Stimulated activated CD8-positive, alpha-beta memory T cell treated with anti-CD3 and anti-CD28 coated beads, Interleukin-15, amount 100 ng/mL, for 1 hour (primary cell): ENCODE measurements at regions not wholly inside any gene's neighbourhood (a gene's known extent, or its start where the extent isn't known, plus 50 kb on each side); places are given as distances from the start of the nearest gene placed in this dataset.
"Not testable (repeated sequence)": the region's sequence is repeated elsewhere in the genome, so short reads cannot be mapped to it uniquely, and the experiment has no call there.

Experiments
- DNase-seq: peaks from one replicate; pipeline ENCODE4 v3.0.0-alpha.2; 2020; ENCODE audit warnings: low read depth

GRCh38 chr1:149635290-149635899 lies 51.7 kb downstream of the PPIAL4C start:
- DNase-seq: not testable (repeated sequence)

GRCh38 chr1:149636286-149637122 lies 52.9 kb downstream of the PPIAL4C start:
- DNase-seq: peak; percentile 76

GRCh38 chr1:149638481-149638880 lies 54.8 kb downstream of the PPIAL4C start:
- not testable (repeated sequence) for DNase-seq

- DNase-seq: not testable (repeated sequence)
Measured at GRCh38 chr1:149638901-149639658, 55.4 kb downstream of the PPIAL4C start.

- DNase-seq: not testable (repeated sequence)
Measured at GRCh38 chr1:149641179-149641578, 57.5 kb downstream of the PPIAL4C start.

- DNase-seq: not testable (repeated sequence)
Measured at GRCh38 chr1:149644818-149645217, 61.2 kb downstream of the PPIAL4C start.

GRCh38 chr1:149646360-149647017 lies 62.8 kb downstream of the PPIAL4C start:
- DNase-seq: not testable (repeated sequence)

- DNase-seq: not testable (repeated sequence)
Measured at GRCh38 chr1:149647018-149647373, 63.3 kb downstream of the PPIAL4C start.

- not testable (repeated sequence) for DNase-seq
Measured at GRCh38 chr1:149657750-149658149, 74.1 kb downstream of the PPIAL4C start.

- not testable (repeated sequence) for DNase-seq
Measured at GRCh38 chr1:149658175-149658574, 74.5 kb downstream of the PPIAL4C start.

GRCh38 chr1:149664624-149665023 lies 81.0 kb downstream of the PPIAL4C start:
- not testable (repeated sequence) for DNase-seq

- not testable (repeated sequence) for DNase-seq
Measured at GRCh38 chr1:149665033-149665432, 81.4 kb downstream of the PPIAL4C start.

GRCh38 chr1:149665528-149665927 lies 81.9 kb downstream of the PPIAL4C start:
- DNase-seq: not testable (repeated sequence)

- not testable (repeated sequence) for DNase-seq
Measured at GRCh38 chr1:149673231-149673909, 89.7 kb downstream of the PPIAL4C start.

GRCh38 chr1:149674921-149675320 lies 91.3 kb downstream of the PPIAL4C start:
- DNase-seq: not testable (repeated sequence)

GRCh38 chr1:149677359-149677758 lies 93.7 kb downstream of the PPIAL4C start:
- not testable (repeated sequence) for DNase-seq

GRCh38 chr1:149686593-149687238 lies 95.8 kb upstream of the FCGR1A start:
- not testable (repeated sequence) for DNase-seq

- DNase-seq: not testable (repeated sequence)
Measured at GRCh38 chr1:149691399-149691798, 91.1 kb upstream of the FCGR1A start.

- DNase-seq: not testable (repeated sequence)
Measured at GRCh38 chr1:149692804-149693539, 89.5 kb upstream of the FCGR1A start.

GRCh38 chr1:149695066-149695465 lies 87.4 kb upstream of the FCGR1A start:
- DNase-seq: not testable (repeated sequence)
